ENCODE measurements at regions not wholly inside any gene's neighbourhood (a gene's known extent, or its start where the extent isn't known, plus 50 kb on each side); places are given as distances from the start of the nearest gene placed in this dataset.
"Not testable (repeated sequence)": the region's sequence is repeated elsewhere in the genome, so short reads cannot be mapped to it uniquely, and the experiment has no call there.

- H3K4me3 ChIP-seq (replicated peaks; ENCODE audit: low read depth, low read length): no peak overlapping the region
- TF ChIP-seq CTCF (IDR thresholded peaks at IDR 0.05; ENCODE audit: low read depth, low read length, missing control alignments): no peak
- DNase-seq (ENCODE audit: extremely low read depth, low read depth): no peak
Measured at GRCh38 chr16:10322723-10323527, 62.9 kb upstream of the ATF7IP2 start.

- no peak for DNase-seq (ENCODE audit: extremely low read depth, low read depth)
- H3K4me3 ChIP-seq (replicated peaks; ENCODE audit: low read depth, low read length): no peak overlapping the region
- no peak for TF ChIP-seq CTCF (IDR thresholded peaks at IDR 0.05; ENCODE audit: low read depth, low read length, missing control alignments)
Measured at GRCh38 chr16:10323528-10323869, 62.4 kb upstream of the ATF7IP2 start.

GRCh38 chr16:10324210-10324609 lies 61.7 kb upstream of the ATF7IP2 start:
- no peak for TF ChIP-seq CTCF (IDR thresholded peaks at IDR 0.05; ENCODE audit: low read depth, low read length, missing control alignments)

GRCh38 chr16:10325783-10326543 lies 59.9 kb upstream of the ATF7IP2 start:
- H3K4me3 ChIP-seq (replicated peaks; ENCODE audit: low read depth, low read length): no peak overlapping the region
- DNase-seq (ENCODE audit: extremely low read depth, low read depth): no peak
- TF ChIP-seq CTCF (IDR thresholded peaks at IDR 0.05; ENCODE audit: low read depth, low read length, missing control alignments): no peak

More at GRCh38 chr16:10324210-10324609, 61.7 kb upstream of the ATF7IP2 start:
- DNase-seq (ENCODE audit: extremely low read depth, low read depth): no peak
- no peak overlapping the region for H3K4me3 ChIP-seq (replicated peaks; ENCODE audit: low read depth, low read length)

GRCh38 chr16:10326647-10327046 lies 59.2 kb upstream of the ATF7IP2 start:
- H3K4me3 ChIP-seq (replicated peaks; ENCODE audit: low read depth, low read length): no peak overlapping the region
- DNase-seq (ENCODE audit: extremely low read depth, low read depth): no peak
- TF ChIP-seq CTCF (IDR thresholded peaks at IDR 0.05; ENCODE audit: low read depth, low read length, missing control alignments): no peak

- not testable (repeated sequence) for H3K4me3 ChIP-seq (replicated peaks; ENCODE audit: low read depth, low read length); DNase-seq (ENCODE audit: extremely low read depth, low read depth)
Measured at GRCh38 chr16:10328291-10328690, 57.6 kb upstream of the ATF7IP2 start.

- no peak for TF ChIP-seq CTCF (IDR thresholded peaks at IDR 0.05; ENCODE audit: low read depth, low read length, missing control alignments)
- no peak overlapping the region for H3K4me3 ChIP-seq (replicated peaks; ENCODE audit: low read depth, low read length)
- no peak for DNase-seq (ENCODE audit: extremely low read depth, low read depth)
Measured at GRCh38 chr16:10332241-10332640, 53.6 kb upstream of the ATF7IP2 start.

All from HFF-Myc (cell line).